Fibroblast of pulmonary artery (primary cell): ENCODE measurements at regions not wholly inside any gene's neighbourhood (a gene's known extent, or its start where the extent isn't known, plus 50 kb on each side); places are given as distances from the start of the nearest gene placed in this dataset.
A peak's percentile ranks its signal among the peaks of the same experiment; 100 is the strongest.
"Not testable (repeated sequence)": the region's sequence is repeated elsewhere in the genome, so short reads cannot be mapped to it uniquely, and the experiment has no call there.

Experiments
- DNase-seq: peaks from one replicate; pipeline ENCODE4 v3.0.0-alpha.2; 2010; ENCODE audit warnings: low read depth
- H3K4me3 ChIP-seq: replicated peaks from 2 replicates; pipeline ENCODE4 v1.5.1; 2011; ENCODE audit warnings: low read depth, mild to moderate bottlenecking, control low read depth, low read length, moderate library complexity
- TF ChIP-seq, protein P1 (sequence below): IDR thresholded peaks from 2 replicates; pipeline ENCODE4 v1.5.1; 2011; ENCODE audit warnings: mild to moderate bottlenecking, control low read depth, low read length, inconsistent platforms; ENCODE audit errors: missing control alignments

GRCh38 chr16:5305023-5305422 lies 207.4 kb upstream of the EEF2KMT start:
- TF ChIP-seq, protein P1, sequence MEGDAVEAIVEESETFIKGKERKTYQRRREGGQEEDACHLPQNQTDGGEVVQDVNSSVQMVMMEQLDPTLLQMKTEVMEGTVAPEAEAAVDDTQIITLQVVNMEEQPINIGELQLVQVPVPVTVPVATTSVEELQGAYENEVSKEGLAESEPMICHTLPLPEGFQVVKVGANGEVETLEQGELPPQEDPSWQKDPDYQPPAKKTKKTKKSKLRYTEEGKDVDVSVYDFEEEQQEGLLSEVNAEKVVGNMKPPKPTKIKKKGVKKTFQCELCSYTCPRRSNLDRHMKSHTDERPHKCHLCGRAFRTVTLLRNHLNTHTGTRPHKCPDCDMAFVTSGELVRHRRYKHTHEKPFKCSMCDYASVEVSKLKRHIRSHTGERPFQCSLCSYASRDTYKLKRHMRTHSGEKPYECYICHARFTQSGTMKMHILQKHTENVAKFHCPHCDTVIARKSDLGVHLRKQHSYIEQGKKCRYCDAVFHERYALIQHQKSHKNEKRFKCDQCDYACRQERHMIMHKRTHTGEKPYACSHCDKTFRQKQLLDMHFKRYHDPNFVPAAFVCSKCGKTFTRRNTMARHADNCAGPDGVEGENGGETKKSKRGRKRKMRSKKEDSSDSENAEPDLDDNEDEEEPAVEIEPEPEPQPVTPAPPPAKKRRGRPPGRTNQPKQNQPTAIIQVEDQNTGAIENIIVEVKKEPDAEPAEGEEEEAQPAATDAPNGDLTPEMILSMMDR = no peak
- DNase-seq = no peak
- no peak overlapping the region for H3K4me3 ChIP-seq

GRCh38 chr16:5302372-5303114 lies 204.9 kb upstream of the EEF2KMT start:
- DNase-seq = no peak
- TF ChIP-seq, protein P1 = no peak

DNA sequence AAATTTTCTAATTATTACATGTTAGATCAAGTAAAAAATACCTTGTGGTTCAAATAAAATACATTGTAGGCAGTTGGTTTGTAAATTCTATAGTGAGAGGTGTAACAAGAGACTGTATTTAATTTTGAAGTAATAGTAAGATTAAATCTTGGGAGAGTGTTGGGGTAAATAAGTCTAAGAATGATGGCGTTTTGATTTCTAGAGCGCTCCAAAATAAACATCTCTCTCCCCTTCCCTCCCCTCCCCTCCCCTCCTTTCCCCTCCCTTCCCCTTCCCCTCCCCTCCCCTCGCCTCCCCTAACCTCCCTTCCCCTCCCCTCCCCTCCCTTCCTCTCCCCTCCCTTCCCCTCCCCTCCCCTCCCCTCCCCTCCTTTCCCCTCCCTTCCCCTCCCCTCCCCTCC lies 200.6 kb upstream of the EEF2KMT start:
- H3K4me3 ChIP-seq = no peak overlapping the region
- TF ChIP-seq, protein P1 = no peak
- no peak for DNase-seq

More at GRCh38 chr16:5302372-5303114, 204.9 kb upstream of the EEF2KMT start:
- H3K4me3 ChIP-seq = no peak overlapping the region

DNA sequence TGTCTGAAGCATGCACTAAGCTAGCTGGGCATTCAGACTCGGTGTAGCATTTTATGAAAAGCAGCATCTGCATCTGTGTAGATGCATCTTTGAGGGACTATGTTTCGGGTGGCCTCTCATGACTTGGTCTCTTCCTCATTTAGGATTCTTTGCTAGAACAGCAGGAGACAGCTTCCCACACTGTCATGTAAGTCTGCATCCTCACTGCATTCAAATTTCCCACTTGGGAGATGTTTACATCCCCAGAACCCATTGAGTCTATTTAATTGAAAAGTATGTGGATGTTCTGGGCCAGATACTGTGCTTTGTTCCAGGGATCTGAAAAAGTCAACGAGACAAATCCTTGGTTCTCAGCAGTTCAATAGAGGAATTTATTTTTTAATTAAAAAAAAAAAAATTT lies 198.6 kb upstream of the EEF2KMT start:
- no peak overlapping the region for H3K4me3 ChIP-seq
- DNase-seq = no peak
- TF ChIP-seq, protein P1 = no peak

GRCh38 chr16:5295304-5295703 lies 197.7 kb upstream of the EEF2KMT start:
- DNase-seq = not testable (repeated sequence)

GRCh38 chr16:5282152-5282551 lies 184.6 kb upstream of the EEF2KMT start:
- not testable (repeated sequence) for DNase-seq, H3K4me3 ChIP-seq

More at GRCh38 chr16:5295304-5295703, 197.7 kb upstream of the EEF2KMT start:
- H3K4me3 ChIP-seq = not testable (repeated sequence)

DNA sequence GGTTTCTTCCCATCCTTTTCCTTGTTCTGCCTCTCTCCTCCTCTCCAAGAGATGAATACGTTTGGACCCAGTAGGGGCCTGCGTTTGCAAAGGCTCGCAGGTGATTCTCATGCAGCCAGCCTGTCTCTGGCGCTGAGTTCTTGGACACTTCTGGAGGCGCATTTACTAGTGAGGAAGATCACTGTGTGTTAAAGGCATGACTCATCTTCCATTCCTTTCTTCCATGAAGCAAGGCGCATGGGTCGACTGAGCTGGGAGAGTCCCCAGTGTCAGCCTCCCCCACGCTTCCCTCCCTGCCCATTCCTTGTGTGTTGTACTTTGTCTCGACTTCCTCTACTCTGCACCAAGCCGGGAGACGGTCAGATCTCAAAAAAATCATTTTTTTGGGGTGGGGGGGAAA lies 159.9 kb upstream of the EEF2KMT start:
- DNase-seq = no peak
- no peak overlapping the region for H3K4me3 ChIP-seq
- TF ChIP-seq, protein P1 = no peak

GRCh38 chr16:5252791-5253190 lies 155.2 kb upstream of the EEF2KMT start:
- TF ChIP-seq, protein P1 = no peak
- DNase-seq = no peak
- H3K4me3 ChIP-seq = no peak overlapping the region

DNA sequence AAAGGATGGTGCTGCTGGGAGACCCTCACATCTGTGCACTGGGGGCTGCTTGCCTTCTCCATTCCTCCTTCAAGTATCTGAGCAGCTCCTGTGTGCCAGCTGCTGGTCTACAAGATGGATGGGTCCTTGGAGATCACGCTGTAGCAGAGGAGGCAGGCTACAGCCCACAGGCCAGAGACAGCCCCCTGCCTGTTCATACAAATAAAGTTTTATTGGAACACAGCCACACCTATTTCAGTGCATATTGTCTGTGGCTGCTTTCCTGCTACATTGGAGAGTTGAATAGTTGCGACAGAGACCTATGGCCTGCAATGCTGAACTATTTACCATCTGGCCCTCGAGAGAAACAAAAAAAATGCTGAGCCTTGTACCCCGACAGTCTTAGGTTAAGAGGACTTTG lies 149.8 kb upstream of the EEF2KMT start:
- H3K4me3 ChIP-seq, DNase-seq: not testable (repeated sequence)

DNA sequence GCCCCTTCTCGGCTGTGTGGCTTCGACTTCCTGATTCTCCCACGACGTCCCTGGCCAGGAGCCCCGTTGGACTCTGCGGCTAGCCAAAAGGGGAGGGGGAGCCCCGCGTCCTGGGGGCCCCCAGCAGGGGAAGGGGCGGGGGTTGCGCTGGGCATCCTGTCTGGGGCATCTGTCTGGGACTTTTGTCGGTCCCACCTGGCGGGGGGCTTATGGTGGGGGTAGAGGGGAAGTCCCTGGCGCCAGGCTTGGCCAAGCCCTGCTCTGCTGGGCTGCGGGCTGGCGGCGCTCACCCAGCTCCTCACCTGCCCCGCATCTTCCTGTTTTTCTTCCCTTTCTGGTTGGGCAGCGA lies 142.7 kb upstream of the EEF2KMT start:
- not testable (repeated sequence) for H3K4me3 ChIP-seq, DNase-seq

- H3K4me3 ChIP-seq = not testable (repeated sequence)
- peak; percentile 15 for DNase-seq
Measured at GRCh38 chr16:5239472-5240277, 142.1 kb upstream of the EEF2KMT start.
